ENCODE measurements at regions not wholly inside any gene's neighbourhood (a gene's known extent, or its start where the extent isn't known, plus 50 kb on each side); places are given as distances from the start of the nearest gene placed in this dataset.

DNA sequence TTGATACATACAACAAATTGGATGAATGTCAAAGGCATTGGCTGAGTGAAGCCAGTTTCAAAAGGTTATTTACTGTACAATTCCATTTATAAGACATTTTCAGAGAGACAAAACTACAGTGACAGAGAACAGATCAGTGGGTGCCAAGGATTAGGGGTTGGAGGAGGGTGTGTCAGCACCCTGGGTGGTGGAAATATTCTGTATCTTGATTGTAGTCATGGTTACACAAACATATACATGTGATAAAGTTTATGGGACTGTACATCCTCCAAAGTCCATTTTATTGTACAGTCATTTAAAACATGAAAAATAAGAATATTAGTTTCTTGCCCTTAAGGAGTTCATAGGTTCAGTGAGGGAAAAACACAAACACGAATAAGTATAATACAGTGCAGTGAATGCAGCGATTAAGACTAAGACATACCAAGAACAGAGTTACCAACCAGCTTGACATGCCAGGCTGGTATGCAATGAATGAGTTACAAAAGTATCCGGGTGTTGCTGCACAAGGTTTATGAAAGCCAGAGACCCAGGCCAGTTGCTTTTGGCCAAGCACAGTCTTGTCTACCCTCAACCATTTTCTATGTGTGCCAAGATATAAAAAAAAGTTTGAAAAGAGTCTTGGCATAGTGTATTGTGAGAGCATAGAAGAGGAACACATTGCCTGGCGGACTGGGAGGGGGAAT lies 123.6 kb downstream of the MSL3 start:
- Histone ChIP-seq H3K4me1 (no peaks in the 10 kb centered on the region), H3K4me3 (no peak overlapping the region), H3K27me3 (no peaks in the 10 kb centered on the region), H3K9ac (ENCODE audit: low read depth in 2 of 2, low read length in 2 of 2) (no peak overlapping the region), H3K27ac (no peak overlapping the region), H3K36me3 (no peaks in the 10 kb centered on the region), H3K9me3 (no peaks in the 10 kb centered on the region)
- intact Hi-C loops (cut with DNase I), result no loop called here
- DNase-seq, result no peak
- TF ChIP-seq, protein P1, sequence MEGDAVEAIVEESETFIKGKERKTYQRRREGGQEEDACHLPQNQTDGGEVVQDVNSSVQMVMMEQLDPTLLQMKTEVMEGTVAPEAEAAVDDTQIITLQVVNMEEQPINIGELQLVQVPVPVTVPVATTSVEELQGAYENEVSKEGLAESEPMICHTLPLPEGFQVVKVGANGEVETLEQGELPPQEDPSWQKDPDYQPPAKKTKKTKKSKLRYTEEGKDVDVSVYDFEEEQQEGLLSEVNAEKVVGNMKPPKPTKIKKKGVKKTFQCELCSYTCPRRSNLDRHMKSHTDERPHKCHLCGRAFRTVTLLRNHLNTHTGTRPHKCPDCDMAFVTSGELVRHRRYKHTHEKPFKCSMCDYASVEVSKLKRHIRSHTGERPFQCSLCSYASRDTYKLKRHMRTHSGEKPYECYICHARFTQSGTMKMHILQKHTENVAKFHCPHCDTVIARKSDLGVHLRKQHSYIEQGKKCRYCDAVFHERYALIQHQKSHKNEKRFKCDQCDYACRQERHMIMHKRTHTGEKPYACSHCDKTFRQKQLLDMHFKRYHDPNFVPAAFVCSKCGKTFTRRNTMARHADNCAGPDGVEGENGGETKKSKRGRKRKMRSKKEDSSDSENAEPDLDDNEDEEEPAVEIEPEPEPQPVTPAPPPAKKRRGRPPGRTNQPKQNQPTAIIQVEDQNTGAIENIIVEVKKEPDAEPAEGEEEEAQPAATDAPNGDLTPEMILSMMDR (IDR thresholded peaks at IDR 0.05), result no peak

DNA sequence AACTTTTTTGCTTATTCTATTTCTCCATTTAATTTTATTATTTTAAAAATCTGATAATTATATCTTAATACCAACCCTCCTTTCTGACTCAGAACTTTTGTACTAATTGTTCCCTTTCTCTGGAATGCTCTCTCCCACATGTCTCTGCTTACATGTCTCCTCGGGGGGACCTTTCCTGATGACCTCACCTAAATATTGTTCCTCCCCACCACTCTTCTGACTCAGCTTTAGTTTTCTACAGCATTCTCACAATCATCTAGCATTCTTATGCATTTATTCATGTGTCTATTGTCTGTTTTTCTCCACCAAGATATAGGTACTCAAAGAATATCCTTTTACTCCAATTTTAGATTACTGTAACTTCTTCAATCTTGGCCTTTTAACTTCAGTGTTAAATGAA lies 128.7 kb downstream of the MSL3 start:
- H3K36me3 ChIP-seq, result no peaks in the 10 kb centered on the region
- H3K9me3 ChIP-seq, result no peaks in the 10 kb centered on the region
- H3K27me3 ChIP-seq, result no peaks in the 10 kb centered on the region
- no peak overlapping the region for H3K9ac ChIP-seq (ENCODE audit: low read depth in 2 of 2, low read length in 2 of 2)
- TF ChIP-seq, protein P1 (IDR thresholded peaks at IDR 0.05), result no peak
- H3K27ac ChIP-seq, result no peak overlapping the region
- no peak for DNase-seq
- no peak overlapping the region for H3K4me3 ChIP-seq
- H3K4me1 ChIP-seq, result no peaks in the 10 kb centered on the region
- intact Hi-C loops (cut with DNase I), result no loop called here

DNA sequence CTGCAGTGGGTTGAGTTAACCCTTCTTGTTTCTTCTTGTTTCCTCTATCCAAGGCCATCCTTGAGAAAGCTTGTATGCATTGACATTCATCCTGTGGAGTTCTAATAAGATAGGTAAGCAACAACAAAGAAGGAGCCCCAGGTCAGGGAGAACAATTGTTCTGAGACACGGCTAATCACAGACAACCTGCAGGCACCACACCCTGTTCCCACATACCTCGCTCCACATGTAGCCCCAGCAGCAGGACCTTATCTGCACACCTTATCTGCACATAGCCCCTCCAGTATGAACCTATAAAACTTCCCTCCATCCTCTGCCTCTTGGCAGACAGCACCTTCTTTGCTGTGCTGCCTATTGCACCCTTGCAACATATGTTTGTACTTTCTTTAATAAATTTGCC lies 129.1 kb downstream of the MSL3 start:
- TF ChIP-seq, protein P1 (IDR thresholded peaks at IDR 0.05), result no peak
- Histone ChIP-seq H3K4me1 (no peaks in the 10 kb centered on the region), H3K4me3 (no peak overlapping the region), H3K27me3 (no peaks in the 10 kb centered on the region), H3K9ac (ENCODE audit: low read depth in 2 of 2, low read length in 2 of 2) (no peak overlapping the region), H3K27ac (no peak overlapping the region), H3K9me3 (no peaks in the 10 kb centered on the region), H3K36me3 (no peaks in the 10 kb centered on the region)
- no peak for DNase-seq
- intact Hi-C loops (cut with DNase I), result no loop called here

DNA sequence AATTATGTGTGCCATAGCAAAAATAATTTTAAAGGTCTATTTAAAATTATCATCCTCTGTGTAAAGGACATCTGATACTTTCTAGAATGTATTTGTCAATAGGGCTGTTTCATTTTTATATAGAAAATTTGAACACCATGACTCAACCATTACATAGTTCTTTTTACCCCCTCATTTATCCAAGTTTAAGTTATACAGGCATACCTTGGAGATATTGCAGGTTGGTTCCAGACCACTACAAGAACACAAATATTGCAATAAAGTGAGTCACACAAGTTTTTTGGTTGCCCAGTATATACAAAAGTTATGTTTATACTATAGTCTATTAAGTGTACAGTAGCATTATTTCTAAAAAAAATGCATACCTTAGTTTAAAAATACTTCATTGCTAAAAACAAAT lies 130.4 kb downstream of the MSL3 start:
- DNase-seq, result no peak
- Histone ChIP-seq H3K9ac (ENCODE audit: low read depth in 2 of 2, low read length in 2 of 2) (no peak overlapping the region), H3K4me3 (no peak overlapping the region), H3K4me1 (no peaks in the 10 kb centered on the region), H3K36me3 (no peaks in the 10 kb centered on the region), H3K9me3 (no peaks in the 10 kb centered on the region), H3K27me3 (no peaks in the 10 kb centered on the region), H3K27ac (no peak overlapping the region)
- intact Hi-C loops (cut with DNase I), result no loop called here
- TF ChIP-seq, protein P1 (IDR thresholded peaks at IDR 0.05), result no peak

DNA sequence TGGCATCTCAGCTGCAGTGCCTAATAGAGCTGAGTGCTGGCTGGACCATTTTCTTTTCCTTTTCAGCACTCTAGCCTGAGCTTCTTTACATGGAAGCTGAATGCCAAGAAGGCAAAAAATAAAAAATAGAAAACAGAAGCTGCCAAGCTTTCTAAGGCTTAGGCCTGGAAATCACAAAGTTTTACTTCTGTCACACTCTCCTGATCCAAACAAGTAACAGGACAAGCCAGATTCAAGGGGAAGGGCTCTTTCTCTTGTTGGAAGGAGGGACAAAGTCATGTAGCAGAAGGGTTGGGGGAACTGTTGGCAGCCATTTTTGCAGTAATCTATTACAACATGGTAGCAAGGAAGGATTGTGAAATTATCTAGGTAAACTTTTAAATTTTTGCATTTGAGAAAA lies 131.8 kb downstream of the MSL3 start:
- Histone ChIP-seq H3K9me3 (no peaks in the 10 kb centered on the region), H3K27me3 (no peaks in the 10 kb centered on the region), H3K36me3 (no peaks in the 10 kb centered on the region), H3K9ac (ENCODE audit: low read depth in 2 of 2, low read length in 2 of 2) (no peak overlapping the region), H3K27ac (no peak overlapping the region), H3K4me3 (no peak overlapping the region), H3K4me1 (no peaks in the 10 kb centered on the region)
- DNase-seq, result no peak
- TF ChIP-seq, protein P1 (IDR thresholded peaks at IDR 0.05), result no peak
- intact Hi-C loops (cut with DNase I), result no loop called here

Data from colonic mucosa (tissue), 4 donors.